Hepatocyte (in vitro differentiated cells): ENCODE measurements at regions not wholly inside any gene's neighbourhood (a gene's known extent, or its start where the extent isn't known, plus 50 kb on each side); places are given as distances from the start of the nearest gene placed in this dataset.

ENCODE experiments used
- DNase-seq: peaks from one replicate; pipeline ENCODE4 v3.0.0-alpha.2; 2016; ENCODE audit warnings: low spot score
- H2AFZ ChIP-seq: fragments of 200-600 bp; sonication (generic); 2 replicates; pipeline ENCODE4 v1.6.0; 2016; ENCODE audit warnings: antibody characterized with exemption, mild to moderate bottlenecking
- H3K27ac ChIP-seq: fragments of 200-600 bp; sonication (generic); 2 replicates; pipeline ENCODE4 v1.5.1; 2016; ENCODE audit warnings: mild to moderate bottlenecking
- H3K27me3 ChIP-seq: fragments of 200-600 bp; sonication (generic); 2 replicates; pipeline ENCODE4 v1.6.1; 2016
- H3K36me3 ChIP-seq: fragments of 200-600 bp; sonication (generic); replicated peaks from 2 replicates; pipeline ENCODE4 v1.5.1; 2016; ENCODE audit warnings: low read depth; ENCODE audit not compliant: insufficient read depth
- H3K4me1 ChIP-seq: fragments of 200-600 bp; sonication (generic); 2 replicates; pipeline ENCODE4 v1.5.1; 2016; ENCODE audit warnings: mild to moderate bottlenecking, moderate library complexity; ENCODE audit not compliant: insufficient read depth
- H3K4me2 ChIP-seq: fragments of 200-600 bp; sonication (generic); 2 replicates; pipeline ENCODE4 v1.6.0; 2016
- H3K4me3 ChIP-seq: fragments of 200-600 bp; sonication (generic); 2 replicates; pipeline ENCODE4 v1.5.1; 2016; ENCODE audit warnings: mild to moderate bottlenecking
- H3K79me2 ChIP-seq: fragments of 200-600 bp; sonication (generic); 2 replicates; pipeline ENCODE4 v1.6.0; 2017; ENCODE audit warnings: mild to moderate bottlenecking
- H3K9me2 ChIP-seq: fragments of 200-600 bp; sonication (generic); replicated peaks from 2 replicates; pipeline ENCODE4 v1.6.0; 2017; ENCODE audit warnings: mild to moderate bottlenecking; ENCODE audit not compliant: insufficient read depth
- H3K9me3 ChIP-seq: fragments of 200-600 bp; sonication (generic); 2 replicates; pipeline ENCODE4 v1.5.1; 2016; ENCODE audit warnings: low read depth, mild to moderate bottlenecking
- H4K20me1 ChIP-seq: fragments of 200-600 bp; sonication (generic); 2 replicates; pipeline ENCODE4 v1.6.0; 2016; ENCODE audit warnings: mild to moderate bottlenecking; ENCODE audit not compliant: insufficient read depth, poor library complexity, severe bottlenecking
- CTCF ChIP-seq: fragments of 200-600 bp; sonication (generic); IDR thresholded peaks from 2 replicates; pipeline ENCODE4 v1.5.1; 2016; ENCODE audit warnings: antibody characterized with exemption, mild to moderate bottlenecking; ENCODE audit not compliant: poor library complexity
- EZH2 ChIP-seq: fragments of 200-600 bp; sonication (generic); IDR thresholded peaks from 2 replicates; pipeline ENCODE4 v1.6.1; 2016; ENCODE audit warnings: antibody characterized with exemption, mild to moderate bottlenecking, borderline replicate concordance
- EZH2phosphoT487 ChIP-seq: fragments of 200-600 bp; sonication (generic); IDR thresholded peaks from one replicate; pipeline ENCODE4 v1.6.1; 2018; ENCODE audit warnings: antibody characterized with exemption, mild to moderate bottlenecking, low read depth, moderate library complexity; ENCODE audit not compliant: unreplicated experiment, severe bottlenecking
- WGBS: methylation state at CpG from one replicate; pipeline ENCODE4 v1.1.6; 2016; ENCODE audit warnings: low lambda C conversion rate; ENCODE audit errors: missing lambda C conversion rate; 5-methylcytosine and 5-hydroxymethylcytosine counted together

- Histone ChIP-seq H3K79me2 (no peaks in the 10 kb centered on the region), H2AFZ (no peak overlapping the region), H4K20me1 (no peaks in the 10 kb centered on the region), H3K9me3 (no peaks in the 10 kb centered on the region), H3K36me3 (no peaks in the 10 kb centered on the region), H3K4me1 (no peaks in the 10 kb centered on the region), H3K27ac (no peak overlapping the region), H3K27me3 (peaks cover 29% of the 10 kb centered on the region), H3K9me2 (no peaks in the 10 kb centered on the region), H3K4me3 (no peak overlapping the region), H3K4me2 (no peak overlapping the region)
- TF ChIP-seq EZH2phosphoT487 (peak; percentile 55), CTCF (no peak), EZH2 (no peak)
- no peak for DNase-seq
- 60% methylated on average over 9 of the region's 9 CpGs for WGBS
These were observed 153.6 kb downstream of the TDRD15 start for GRCh38 chr2:21277068-21278056.

- H3K9me2 ChIP-seq, result no peaks in the 10 kb centered on the region
- no peaks in the 10 kb centered on the region for H3K4me1 ChIP-seq
- H3K36me3 ChIP-seq, result no peaks in the 10 kb centered on the region
- H3K9me3 ChIP-seq, result no peaks in the 10 kb centered on the region
- H3K27me3 ChIP-seq, result peaks cover 20% of the 10 kb centered on the region
- no peak for TF ChIP-seq EZH2phosphoT487
- TF ChIP-seq CTCF, result no peak
- no peak for TF ChIP-seq EZH2
- H3K4me3 ChIP-seq, result no peak overlapping the region
- no peak overlapping the region for H3K4me2 ChIP-seq
- H3K79me2 ChIP-seq, result no peaks in the 10 kb centered on the region
- H4K20me1 ChIP-seq, result no peaks in the 10 kb centered on the region
- 75% methylated on average over 5 of the region's 5 CpGs for WGBS
- DNase-seq, result no peak
- no peak overlapping the region for H3K27ac ChIP-seq
- H2AFZ ChIP-seq, result no peak overlapping the region
These were observed 155.8 kb downstream of the TDRD15 start for GRCh38 chr2:21279525-21279924.

- Histone ChIP-seq H3K4me1 (no peaks in the 10 kb centered on the region), H3K4me2 (no peak overlapping the region), H4K20me1 (no peaks in the 10 kb centered on the region), H3K4me3 (no peak overlapping the region), H3K79me2 (no peaks in the 10 kb centered on the region), H3K27me3 (peaks cover 10% of the 10 kb centered on the region), H3K27ac (no peak overlapping the region), H3K9me2 (no peaks in the 10 kb centered on the region), H2AFZ (no peak overlapping the region), H3K9me3 (no peaks in the 10 kb centered on the region), H3K36me3 (no peaks in the 10 kb centered on the region)
- no peak for TF ChIP-seq EZH2
- TF ChIP-seq EZH2phosphoT487, result no peak
- TF ChIP-seq CTCF, result no peak
- WGBS, result 79% methylated on average over 4 of the region's 4 CpGs
- DNase-seq, result no peak
These were observed 157.0 kb downstream of the TDRD15 start for GRCh38 chr2:21280793-21281192.
